Adrenal gland (tissue), 5 donors: ENCODE measurements at regions not wholly inside any gene's neighbourhood (a gene's known extent, or its start where the extent isn't known, plus 50 kb on each side); places are given as distances from the start of the nearest gene placed in this dataset.

ENCODE experiments used
- CTCF ChIP-seq, 6 experiments: fragments of 450-650 bp in 4 of 6; fragments of 200-600 bp in 2 of 6; sonication (generic) in 1 of 6; IDR thresholded peaks; 1 replicate in 5 of 6; 2 replicates in 1 of 6; pipeline versions ENCODE4 v1.5.1 to v1.8.0; 2016 to 2021; ENCODE audit warnings: antibody characterized with exemption in 6 of 6, mild to moderate bottlenecking in 2 of 6, moderate library complexity in 1 of 6
- POLR2A ChIP-seq, 2 donors: fragments of 450-650 bp; IDR thresholded peaks; one replicate each; pipeline ENCODE4 v1.6.1; 2017; ENCODE audit warnings: antibody characterized with exemption in 2 of 2, mild to moderate bottlenecking in 2 of 2, moderate library complexity in 1 of 2
- donor health status: DM: no; HTN: no; CAD: no.

DNA sequence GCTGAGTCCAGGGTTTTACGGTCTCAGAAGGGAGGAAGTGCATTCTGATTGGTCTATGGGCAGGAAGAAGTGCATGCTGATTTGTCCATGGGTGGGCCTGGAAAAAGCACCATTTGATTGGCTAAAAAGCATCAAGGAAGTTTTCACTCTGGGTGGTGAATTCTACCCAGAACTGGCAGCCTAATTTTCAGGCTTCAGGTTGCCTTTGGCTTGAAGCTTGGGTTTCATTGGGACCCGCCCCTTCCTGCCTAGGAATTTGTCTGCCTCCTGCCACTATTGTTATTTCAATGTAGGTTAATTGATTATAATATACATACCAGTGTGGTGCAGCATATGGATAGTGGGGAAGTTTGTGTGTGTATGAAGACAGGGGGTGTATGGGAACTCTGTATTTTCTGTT lies 1355.9 kb downstream of the SI start:
- TF ChIP-seq CTCF (IDR thresholded peaks at IDR 0.05) (no peak), POLR2A (IDR thresholded peaks at IDR 0.05) (no peak)
